Endothelial cell of umbilical vein (primary cell): ENCODE measurements at regions not wholly inside any gene's neighbourhood (a gene's known extent, or its start where the extent isn't known, plus 50 kb on each side); places are given as distances from the start of the nearest gene placed in this dataset.

Experiments used
- BruUV-seq: library from RNA; stranded (reverse); fragments of 400-500 nt; replicated peaks from 2 replicates; lab custom pipeline; 2021; lab: Mats Ljungman, UMichigan
- CTCF ChIA-PET: fragments of 300-600, 350-600 bp; sonication (Branson Sonifier 250); formaldehyde crosslinking; loops from one replicate; lab custom pipeline; 2021; ENCODE audit warnings: antibody characterized with exemption, inconsistent platforms; lab: Charles Lee
- POLR2A ChIA-PET: fragments of 300-600, 350-600 bp; sonication (Branson Sonifier 250); formaldehyde crosslinking; loops from one replicate; lab custom pipeline; 2021; ENCODE audit warnings: antibody characterized with exemption, inconsistent platforms; lab: Charles Lee
- DNase-seq: peaks from one replicate; pipeline ENCODE4 v3.0.0-alpha.2; 2011; ENCODE audit warnings: low read depth, low spot score
- FAIRE-seq: peaks from 2 replicates; lab custom pipeline; 2011; peaks lifted over from hg19 to GRCh38; lab: Jason Lieb, UNC
- H2AFZ ChIP-seq: 2 replicates; pipeline ENCODE4 v1.6.0; 2012; ENCODE audit warnings: low read depth, low read length, control low read depth, inconsistent platforms
- H3K27ac ChIP-seq: 2 replicates; pipeline ENCODE4 v1.5.1; 2011; ENCODE audit warnings: low read depth, mild to moderate bottlenecking, control low read depth, low read length, moderate library complexity; ENCODE audit not compliant: insufficient read depth
- H3K27me3 ChIP-seq, 2 experiments: 2 replicates each; pipeline versions ENCODE4 v1.6.0 to v1.6.1; 2011; ENCODE audit warnings: low read length in 2 of 2, mixed read lengths in 1 of 2; ENCODE audit not compliant: control insufficient read depth in 2 of 2, insufficient read depth in 2 of 2
- H3K36me3 ChIP-seq, 2 experiments: 2 replicates in 1 of 2; 3 replicates in 1 of 2; pipeline ENCODE4 v1.5.1; 2011; ENCODE audit warnings: low read length in 2 of 2, mild to moderate bottlenecking in 1 of 2, moderate library complexity in 1 of 2; ENCODE audit not compliant: control insufficient read depth in 2 of 2, insufficient read depth in 2 of 2; ENCODE audit errors: extremely low read depth in 1 of 2
- H3K4me1 ChIP-seq: 3 replicates; pipeline ENCODE4 v1.5.1; 2011; ENCODE audit warnings: mild to moderate bottlenecking, low read length; ENCODE audit not compliant: control insufficient read depth, insufficient read depth; ENCODE audit errors: extremely low read depth
- H3K4me2 ChIP-seq: 2 replicates; pipeline ENCODE4 v1.6.1; 2011; ENCODE audit warnings: low read length, control low read depth, mixed read lengths; ENCODE audit not compliant: insufficient read depth
- H3K4me3 ChIP-seq, 3 experiments: fragments of 200-600 bp in 1 of 3; sonication (generic), shearing (Covaris generic) in 1 of 3; replicated peaks in 1 of 3; 2 replicates each; pipeline ENCODE4 v1.5.1; 2011 to 2016; ENCODE audit warnings: control low read depth in 3 of 3, low read length in 3 of 3, mild to moderate bottlenecking in 2 of 3, inconsistent platforms in 1 of 3, low read depth in 1 of 3, moderate library complexity in 1 of 3; ENCODE audit not compliant: insufficient read depth in 1 of 3
- H3K79me2 ChIP-seq: 2 replicates; pipeline ENCODE4 v1.6.0; 2012; ENCODE audit warnings: low read length, inconsistent platforms; ENCODE audit not compliant: control insufficient read depth, insufficient read depth
- H3K9ac ChIP-seq: replicated peaks from 2 replicates; pipeline ENCODE3; 2011; ENCODE audit warnings: low read length, control low read depth; ENCODE audit not compliant: insufficient read depth; ENCODE audit errors: extremely low read depth
- H3K9me1 ChIP-seq: replicated peaks from 3 replicates; pipeline ENCODE4 v1.6.0; 2011; ENCODE audit warnings: mild to moderate bottlenecking, low read length; ENCODE audit not compliant: control insufficient read depth, insufficient read depth; ENCODE audit errors: extremely low read depth
- H3K9me3 ChIP-seq: replicated peaks from 2 replicates; pipeline ENCODE4 v1.5.1; 2012; ENCODE audit warnings: low read length, inconsistent platforms; ENCODE audit not compliant: control insufficient read depth, insufficient read depth
- H4K20me1 ChIP-seq: replicated peaks from 2 replicates; pipeline ENCODE3; 2011; ENCODE audit warnings: mild to moderate bottlenecking, low read length; ENCODE audit not compliant: control insufficient read depth, insufficient read depth; ENCODE audit errors: extremely low read depth
- EZH2 ChIP-seq: IDR thresholded peaks from 2 replicates; pipeline ENCODE4 v1.6.1; 2012; ENCODE audit warnings: borderline replicate concordance, low read depth, mild to moderate bottlenecking, moderate library complexity, low read length, inconsistent platforms; ENCODE audit not compliant: severe bottlenecking
- FOS ChIP-seq: IDR thresholded peaks from 2 replicates; pipeline ENCODE4 v1.6.1; 2011; ENCODE audit warnings: mild to moderate bottlenecking, low read length, moderate library complexity, borderline replicate concordance; ENCODE audit not compliant: insufficient read depth
- GATA2 ChIP-seq: IDR thresholded peaks from 2 replicates; pipeline ENCODE4 v1.7.0; 2011; ENCODE audit warnings: low read depth, mild to moderate bottlenecking, moderate library complexity, mixed read lengths, low read length; ENCODE audit not compliant: insufficient read length, insufficient read depth
- JUN ChIP-seq: IDR thresholded peaks from 2 replicates; pipeline ENCODE4 v1.6.1; 2011; ENCODE audit warnings: borderline replicate concordance, low read depth; ENCODE audit not compliant: insufficient read length, insufficient read depth
- MAX ChIP-seq: IDR thresholded peaks from 2 replicates; pipeline ENCODE4 v1.6.1; 2011; ENCODE audit not compliant: insufficient read depth, insufficient read length
- MYC ChIP-seq: IDR thresholded peaks from one replicate; pipeline ENCODE4 v1.6.1; 2011; ENCODE audit warnings: mild to moderate bottlenecking, low read depth, low read length
- POLR2A ChIP-seq: IDR thresholded peaks from 2 replicates; pipeline ENCODE4 v1.6.1; 2012; ENCODE audit warnings: low read depth, mild to moderate bottlenecking, control low read depth, low read length
- POLR2AphosphoS5 ChIP-seq: IDR thresholded peaks from 2 replicates; pipeline ENCODE4 v1.6.1; 2012; ENCODE audit warnings: low read depth, mild to moderate bottlenecking, control low read depth, low read length, moderate library complexity; ENCODE audit not compliant: insufficient read depth
- dilution Hi-C: fragments of 300-500 bp; cut with MboI; formaldehyde crosslinking; loops from one replicate; pipeline ENCODE4 v1.15.0; 2019; ENCODE audit warnings: low sequenced_read_pairs; ENCODE audit not compliant: extremely low pct_ligation_motif_present
- intact Hi-C: fragments of 100-400 bp; cut with micrococcal nuclease; formaldehyde crosslinking; loops from one replicate; pipeline ENCODE4 v1.10.0; 2022
- TF ChIP-seq, protein P1 (sequence below), 2 donors: IDR thresholded peaks; 1 replicate in 1 of 2; 2 replicates in 1 of 2; pipeline ENCODE4 v1.5.1; 2011; ENCODE audit warnings: low read length in 2 of 2, mild to moderate bottlenecking in 2 of 2, moderate library complexity in 2 of 2, control low read depth in 1 of 2, inconsistent platforms in 1 of 2, low read depth in 1 of 2; ENCODE audit not compliant: insufficient read depth in 1 of 2; ENCODE audit errors: extremely low read depth in 1 of 2

GRCh38 chr18:75500545-75500944 is 73.0 kb upstream of the SMIM21 start:
- POLR2A ChIA-PET = no interaction called here
- DNase-seq = no peak
- FAIRE-seq = no peak
- Histone ChIP-seq H3K36me3 (no peaks in the 10 kb centered on the region), H3K4me1 (no peaks in the 10 kb centered on the region), H3K27ac (no peak overlapping the region), H3K79me2 (no peaks in the 10 kb centered on the region), H3K4me2 (no peak overlapping the region), H3K9ac (no peak overlapping the region), H3K9me1 (no peaks in the 10 kb centered on the region), H3K4me3 (no peak overlapping the region), H3K9me3 (no peaks in the 10 kb centered on the region), H4K20me1 (no peaks in the 10 kb centered on the region), H2AFZ (no peak overlapping the region), H3K27me3 (no peaks in the 10 kb centered on the region)
- no TSS peak for BruUV-seq
- TF ChIP-seq EZH2 = no peak
- no peak for TF ChIP-seq JUN
- no peak for TF ChIP-seq POLR2A
- TF ChIP-seq FOS = no peak
- no peak for TF ChIP-seq MYC
- TF ChIP-seq, protein P1, sequence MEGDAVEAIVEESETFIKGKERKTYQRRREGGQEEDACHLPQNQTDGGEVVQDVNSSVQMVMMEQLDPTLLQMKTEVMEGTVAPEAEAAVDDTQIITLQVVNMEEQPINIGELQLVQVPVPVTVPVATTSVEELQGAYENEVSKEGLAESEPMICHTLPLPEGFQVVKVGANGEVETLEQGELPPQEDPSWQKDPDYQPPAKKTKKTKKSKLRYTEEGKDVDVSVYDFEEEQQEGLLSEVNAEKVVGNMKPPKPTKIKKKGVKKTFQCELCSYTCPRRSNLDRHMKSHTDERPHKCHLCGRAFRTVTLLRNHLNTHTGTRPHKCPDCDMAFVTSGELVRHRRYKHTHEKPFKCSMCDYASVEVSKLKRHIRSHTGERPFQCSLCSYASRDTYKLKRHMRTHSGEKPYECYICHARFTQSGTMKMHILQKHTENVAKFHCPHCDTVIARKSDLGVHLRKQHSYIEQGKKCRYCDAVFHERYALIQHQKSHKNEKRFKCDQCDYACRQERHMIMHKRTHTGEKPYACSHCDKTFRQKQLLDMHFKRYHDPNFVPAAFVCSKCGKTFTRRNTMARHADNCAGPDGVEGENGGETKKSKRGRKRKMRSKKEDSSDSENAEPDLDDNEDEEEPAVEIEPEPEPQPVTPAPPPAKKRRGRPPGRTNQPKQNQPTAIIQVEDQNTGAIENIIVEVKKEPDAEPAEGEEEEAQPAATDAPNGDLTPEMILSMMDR (IDR thresholded peaks at IDR 0.05; ENCODE audit: extremely low read depth in 1 of 2, insufficient read depth in 1 of 2, low read depth in 1 of 2, low read length in 2 of 2) = no peak
- TF ChIP-seq POLR2AphosphoS5 = no peak
- no peak for TF ChIP-seq GATA2
- TF ChIP-seq MAX = no peak
- intact Hi-C loops = no loop called here
- dilution Hi-C loops = no loop called here
- CTCF ChIA-PET = interaction anchor here (1.1 kb wide), 1 partner anchor 22 kb away, joined by 3 read pairs; no protein-coding TSS in a partner anchor
